OCI-LY7 (cell line): ENCODE measurements at regions not wholly inside any gene's neighbourhood (a gene's known extent, or its start where the extent isn't known, plus 50 kb on each side); places are given as distances from the start of the nearest gene placed in this dataset.

Experiments
- BruUV-seq: library from RNA; stranded (reverse); fragments of 400-500 nt; replicated peaks from 2 replicates; lab custom pipeline; 2021; lab: Mats Ljungman, UMichigan
- CTCF ChIA-PET: fragments of 300-600 bp; sonication (Branson Sonifier 250); formaldehyde crosslinking; loops from one replicate; lab custom pipeline; 2022; ENCODE audit warnings: antibody characterized with exemption; ENCODE audit not compliant: unreplicated experiment; lab: Charles Lee
- POLR2A ChIA-PET: fragments of 300-600 bp; sonication (Branson Sonifier 250); formaldehyde crosslinking; loops from one replicate; lab custom pipeline; 2022; ENCODE audit warnings: antibody characterized with exemption; lab: Charles Lee
- DNase-seq: peaks from one replicate; pipeline ENCODE4 v3.0.0-alpha.2; 2015; ENCODE audit warnings: low spot score
- H2AFZ ChIP-seq: fragments of 200-600 bp; sonication (generic), shearing (Covaris generic); 2 replicates; pipeline ENCODE4 v1.6.1; 2014; ENCODE audit warnings: mild to moderate bottlenecking, antibody characterized with exemption, low read length, moderate library complexity
- H3K27ac ChIP-seq: fragments of 200-600 bp; sonication (generic); 2 replicates; pipeline ENCODE4 v1.5.1; 2014; ENCODE audit warnings: mixed run types, low read depth, mild to moderate bottlenecking, moderate library complexity, low read length, inconsistent platforms; ENCODE audit not compliant: poor library complexity, severe bottlenecking
- H3K36me3 ChIP-seq: fragments of 200-600 bp; sonication (generic); 2 replicates; pipeline ENCODE4 v1.6.1; 2014; ENCODE audit warnings: mild to moderate bottlenecking, antibody characterized with exemption, low read length, moderate library complexity, mixed read lengths; ENCODE audit not compliant: insufficient read depth
- H3K4me1 ChIP-seq: fragments of 200-600 bp; sonication (generic); 2 replicates; pipeline ENCODE4 v1.5.1; 2014; ENCODE audit warnings: mild to moderate bottlenecking, low read length; ENCODE audit not compliant: insufficient read depth, poor library complexity, severe bottlenecking
- H3K4me2 ChIP-seq: fragments of 200-600 bp; sonication (generic); 2 replicates; pipeline ENCODE4 v1.6.1; 2014; ENCODE audit warnings: mild to moderate bottlenecking, low read length
- H3K4me3 ChIP-seq: fragments of 200-600 bp; sonication (generic); 2 replicates; pipeline ENCODE4 v1.5.1; 2014; ENCODE audit warnings: mild to moderate bottlenecking, low read depth, low read length; ENCODE audit not compliant: poor library complexity, severe bottlenecking
- H3K79me2 ChIP-seq: fragments of 200-600 bp; sonication (generic); 2 replicates; pipeline ENCODE4 v1.6.1; 2016; ENCODE audit warnings: low read depth, mild to moderate bottlenecking, low read length, moderate library complexity, mixed read lengths; ENCODE audit not compliant: insufficient read depth
- H3K9me2 ChIP-seq: fragments of 200-600 bp; sonication (generic); 2 replicates; pipeline ENCODE4 v1.6.1; 2016; ENCODE audit warnings: mild to moderate bottlenecking, low read length, mixed read lengths; ENCODE audit not compliant: insufficient read depth
- H3K9me3 ChIP-seq: fragments of 200-600 bp; sonication (generic); 2 replicates; pipeline ENCODE4 v1.6.1; 2014; ENCODE audit warnings: mild to moderate bottlenecking, mixed run types, low read length, mixed read lengths
- H4K20me1 ChIP-seq: fragments of 200-600 bp; sonication (generic); 2 replicates; pipeline ENCODE4 v1.6.1; 2014; ENCODE audit warnings: mild to moderate bottlenecking, antibody characterized with exemption, low read length, moderate library complexity, mixed read lengths; ENCODE audit not compliant: insufficient read depth
- EZH2phosphoT487 ChIP-seq: fragments of 200-600 bp; sonication (generic); IDR thresholded peaks from 2 replicates; pipeline ENCODE4 v1.6.1; 2018; ENCODE audit warnings: low read depth, borderline replicate concordance, mild to moderate bottlenecking, mixed run types, antibody characterized with exemption, low read length, moderate library complexity, mixed read lengths
- intact Hi-C: fragments of 100-400 bp; cut with micrococcal nuclease; formaldehyde crosslinking; loops from one replicate; pipeline ENCODE4 v1.10.0; 2022; ENCODE audit not compliant: unreplicated experiment
- TF ChIP-seq, protein P1 (sequence below): fragments of 200-600 bp; sonication (generic); conservative IDR thresholded peaks from 2 replicates; pipeline ENCODE4 v1.5.1; 2014; ENCODE audit warnings: mild to moderate bottlenecking, antibody characterized with exemption, low read length, moderate library complexity, mixed read lengths

DNA sequence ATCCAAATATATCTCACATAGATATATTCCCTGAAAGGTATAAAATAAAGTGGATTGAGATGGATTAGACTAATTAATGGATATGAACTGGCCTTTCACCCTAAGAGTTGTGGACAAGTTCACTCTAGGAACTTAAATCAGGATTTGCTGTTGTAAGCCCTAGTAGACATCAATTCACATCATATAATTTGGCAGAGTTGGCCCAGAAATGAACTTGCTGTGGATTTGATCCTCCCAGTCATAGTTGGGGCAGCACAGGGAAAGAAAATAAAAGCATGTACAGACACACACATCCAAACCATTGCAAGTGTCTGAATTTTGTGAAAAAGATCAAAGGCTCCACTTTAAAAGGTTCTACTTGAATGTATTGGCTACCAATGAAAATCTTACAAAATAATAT, 734.7 kb upstream of the NR2F2 start:
- Histone ChIP-seq H3K4me3 (no peak overlapping the region), H4K20me1 (no peaks in the 10 kb centered on the region), H3K79me2 (no peaks in the 10 kb centered on the region), H3K27ac (no peak overlapping the region), H3K4me1 (no peaks in the 10 kb centered on the region), H3K9me3 (no peaks in the 10 kb centered on the region), H3K36me3 (no peaks in the 10 kb centered on the region), H3K9me2 (no peaks in the 10 kb centered on the region), H2AFZ (no peak overlapping the region), H3K4me2 (no peak overlapping the region)
- ChIA-PET POLR2A (no interaction called here), CTCF (no interaction called here)
- DNase-seq = no peak
- TF ChIP-seq EZH2phosphoT487 = no peak
- TF ChIP-seq, protein P1, sequence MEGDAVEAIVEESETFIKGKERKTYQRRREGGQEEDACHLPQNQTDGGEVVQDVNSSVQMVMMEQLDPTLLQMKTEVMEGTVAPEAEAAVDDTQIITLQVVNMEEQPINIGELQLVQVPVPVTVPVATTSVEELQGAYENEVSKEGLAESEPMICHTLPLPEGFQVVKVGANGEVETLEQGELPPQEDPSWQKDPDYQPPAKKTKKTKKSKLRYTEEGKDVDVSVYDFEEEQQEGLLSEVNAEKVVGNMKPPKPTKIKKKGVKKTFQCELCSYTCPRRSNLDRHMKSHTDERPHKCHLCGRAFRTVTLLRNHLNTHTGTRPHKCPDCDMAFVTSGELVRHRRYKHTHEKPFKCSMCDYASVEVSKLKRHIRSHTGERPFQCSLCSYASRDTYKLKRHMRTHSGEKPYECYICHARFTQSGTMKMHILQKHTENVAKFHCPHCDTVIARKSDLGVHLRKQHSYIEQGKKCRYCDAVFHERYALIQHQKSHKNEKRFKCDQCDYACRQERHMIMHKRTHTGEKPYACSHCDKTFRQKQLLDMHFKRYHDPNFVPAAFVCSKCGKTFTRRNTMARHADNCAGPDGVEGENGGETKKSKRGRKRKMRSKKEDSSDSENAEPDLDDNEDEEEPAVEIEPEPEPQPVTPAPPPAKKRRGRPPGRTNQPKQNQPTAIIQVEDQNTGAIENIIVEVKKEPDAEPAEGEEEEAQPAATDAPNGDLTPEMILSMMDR = no peak
- intact Hi-C loops = no loop called here
- BruUV-seq = no TSS peak

DNA sequence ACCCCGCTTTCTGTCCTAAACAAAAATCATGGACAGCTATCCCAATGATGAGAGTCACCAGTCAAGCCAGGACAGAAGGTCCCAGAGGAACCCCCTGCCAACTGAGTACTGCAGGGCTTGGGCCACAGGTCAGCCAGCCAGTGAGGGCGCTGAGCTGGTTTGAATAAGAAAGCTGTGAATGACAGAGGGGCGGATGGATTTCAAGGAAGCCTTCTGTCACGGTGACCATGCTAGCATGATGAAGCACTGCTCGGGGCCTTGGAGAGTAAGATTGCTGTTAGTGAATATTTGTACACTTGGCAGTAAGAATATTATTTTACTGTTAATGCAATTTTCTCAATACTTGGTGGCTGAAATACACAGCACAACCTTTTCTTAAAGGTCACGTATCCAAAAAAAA, 734.0 kb upstream of the NR2F2 start:
- Histone ChIP-seq H3K27ac (no peak overlapping the region), H3K79me2 (no peaks in the 10 kb centered on the region), H3K4me2 (no peak overlapping the region), H4K20me1 (no peaks in the 10 kb centered on the region), H2AFZ (no peak overlapping the region), H3K36me3 (no peaks in the 10 kb centered on the region), H3K4me1 (no peaks in the 10 kb centered on the region), H3K9me2 (no peaks in the 10 kb centered on the region), H3K9me3 (no peaks in the 10 kb centered on the region), H3K4me3 (no peak overlapping the region)
- no peak for TF ChIP-seq EZH2phosphoT487
- TF ChIP-seq, protein P1 = no peak
- no peak for DNase-seq
- ChIA-PET POLR2A (no interaction called here), CTCF (no interaction called here)
- intact Hi-C loops = no loop called here
- no TSS peak for BruUV-seq

DNA sequence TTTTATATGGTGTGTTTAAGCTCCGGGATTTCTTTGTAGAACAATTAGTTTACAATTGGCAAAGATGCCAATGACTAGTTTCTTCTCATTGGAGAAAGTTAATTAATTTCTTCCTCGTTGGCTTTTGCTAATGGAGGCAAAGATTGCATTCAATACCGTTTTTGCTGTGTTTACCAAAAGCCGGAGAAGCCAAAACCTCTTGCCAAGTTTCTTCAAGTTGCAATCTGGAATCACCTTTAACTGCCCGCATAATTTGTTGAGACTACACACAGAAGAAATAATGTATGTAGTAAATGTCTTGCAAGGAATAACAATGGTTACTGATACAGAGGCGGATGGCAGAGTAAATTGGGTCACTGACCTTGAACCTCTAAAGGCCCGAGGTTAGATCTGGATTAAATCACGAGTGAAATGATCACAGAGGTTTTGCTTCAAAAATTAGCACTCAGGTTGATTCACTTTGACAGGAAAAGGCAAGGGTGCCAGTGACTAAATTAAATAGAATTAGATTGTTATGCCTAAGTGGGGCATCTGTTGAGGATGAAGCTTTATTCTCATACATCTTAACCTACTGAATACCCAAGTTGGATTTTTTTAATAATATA, 732.1 kb upstream of the NR2F2 start:
- H3K4me1 ChIP-seq = no peaks in the 10 kb centered on the region
- H3K27ac ChIP-seq = no peak overlapping the region
- H3K9me2 ChIP-seq = no peaks in the 10 kb centered on the region
- no peak overlapping the region for H3K4me2 ChIP-seq
- no peaks in the 10 kb centered on the region for H3K79me2 ChIP-seq
- TF ChIP-seq, protein P1 = no peak
- no peak for TF ChIP-seq EZH2phosphoT487
- BruUV-seq = no TSS peak
- H4K20me1 ChIP-seq = no peaks in the 10 kb centered on the region
- H2AFZ ChIP-seq = no peak overlapping the region
- POLR2A ChIA-PET = interaction anchor here (0.5 kb wide), 1 partner anchor 19 kb away, joined by 3 read pairs; no protein-coding TSS in a partner anchor
- no peak for DNase-seq
- H3K36me3 ChIP-seq = no peaks in the 10 kb centered on the region
- intact Hi-C loops = no loop called here
- H3K9me3 ChIP-seq = no peaks in the 10 kb centered on the region
- CTCF ChIA-PET = no interaction called here
- no peak overlapping the region for H3K4me3 ChIP-seq
